ENCODE measurements at regions not wholly inside any gene's neighbourhood (a gene's known extent, or its start where the extent isn't known, plus 50 kb on each side); places are given as distances from the start of the nearest gene placed in this dataset.

DNA sequence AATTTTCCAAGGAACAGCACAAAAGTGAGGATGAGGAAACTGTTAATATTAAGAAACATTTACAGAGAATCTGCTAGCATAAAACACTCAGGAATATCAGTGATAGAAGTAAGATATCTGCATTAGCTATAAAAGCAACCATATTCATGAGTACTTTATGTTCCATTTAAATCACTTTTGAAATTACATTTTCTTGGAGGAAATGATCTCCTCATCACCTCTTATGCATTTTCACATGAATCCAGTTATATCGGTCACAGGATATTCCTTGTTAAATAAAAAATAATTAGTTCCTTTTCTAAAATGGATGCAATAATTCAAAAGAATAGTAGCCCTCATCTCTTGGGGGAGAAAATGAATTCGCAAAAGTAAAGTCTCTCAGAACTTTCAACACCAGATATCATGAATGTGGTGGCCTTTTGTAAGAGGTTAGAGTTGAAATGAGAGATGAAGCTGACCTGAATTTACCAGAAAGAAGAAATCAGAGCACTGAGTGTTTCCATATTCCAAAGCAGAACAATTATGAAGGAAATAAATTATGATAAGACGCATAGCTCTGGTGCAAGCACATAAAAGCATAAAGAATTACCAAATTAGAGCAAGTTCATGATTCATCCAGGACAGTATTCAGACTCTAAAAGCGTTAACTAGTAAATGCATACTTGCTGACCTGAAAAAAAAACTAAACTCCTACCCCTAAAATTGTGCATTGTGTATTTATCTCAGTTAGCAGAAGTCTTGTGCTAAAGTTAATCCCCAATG is 321.9 kb upstream of the CCDC54 start:
- DNase-seq = no peak
- Histone ChIP-seq H2AFZ (ENCODE audit: low read depth) (no peak overlapping the region), H3K27me3 (ENCODE audit: insufficient read depth) (no peaks in the 10 kb centered on the region), H3F3A (replicated peaks; ENCODE audit: insufficient read depth) (no peaks in the 10 kb centered on the region), H4K20me1 (ENCODE audit: insufficient read depth) (no peaks in the 10 kb centered on the region), H3K36me3 (replicated peaks in 1 of 2; ENCODE audit: control insufficient read depth in 1 of 2, insufficient read depth in 2 of 2, low read length in 1 of 2) (no peaks in the 10 kb centered on the region), H3K9me2 (no peaks in the 10 kb centered on the region), H3K9me3 (no peaks in the 10 kb centered on the region), H3K4me3 (ENCODE audit: low read depth in 2 of 2, low read length in 1 of 2) (no peak overlapping the region), H3K79me2 (ENCODE audit: insufficient read depth) (no peaks in the 10 kb centered on the region), H3K4me2 (no peak overlapping the region), H3K27ac (ENCODE audit: low read depth in 2 of 2, low read length in 1 of 2) (no peak overlapping the region), H3K9ac (no peak overlapping the region), H3K4me1 (ENCODE audit: control insufficient read depth in 1 of 2, insufficient read depth in 2 of 2, low read depth in 1 of 2, low read length in 1 of 2) (peaks cover 0 to 11% of the 10 kb centered on the region in 2 experiments; a peak in 1 of 4 replicates)
- ChIA-PET POLR2A (no interaction called here), CTCF (interaction anchor here (3.0 kb wide), 1 partner anchor 9 kb away, joined by 9 read pairs; no protein-coding TSS in a partner anchor)
- WGBS (ENCODE audit: low lambda C conversion rate) = 91% methylated on average over 4 of the region's 4 CpGs
- no peak for TF ChIP-seq FOSL2 (IDR thresholded peaks at IDR 0.05; ENCODE audit: borderline replicate concordance, low read depth)
- no peak for TF ChIP-seq SMC3 (IDR thresholded peaks at IDR 0.05; ENCODE audit: low read depth, low read length)
- TF ChIP-seq FOXJ3 (CRISPR knock-in tag; IDR thresholded peaks at IDR 0.05) = no peak
- TF ChIP-seq, protein P1, sequence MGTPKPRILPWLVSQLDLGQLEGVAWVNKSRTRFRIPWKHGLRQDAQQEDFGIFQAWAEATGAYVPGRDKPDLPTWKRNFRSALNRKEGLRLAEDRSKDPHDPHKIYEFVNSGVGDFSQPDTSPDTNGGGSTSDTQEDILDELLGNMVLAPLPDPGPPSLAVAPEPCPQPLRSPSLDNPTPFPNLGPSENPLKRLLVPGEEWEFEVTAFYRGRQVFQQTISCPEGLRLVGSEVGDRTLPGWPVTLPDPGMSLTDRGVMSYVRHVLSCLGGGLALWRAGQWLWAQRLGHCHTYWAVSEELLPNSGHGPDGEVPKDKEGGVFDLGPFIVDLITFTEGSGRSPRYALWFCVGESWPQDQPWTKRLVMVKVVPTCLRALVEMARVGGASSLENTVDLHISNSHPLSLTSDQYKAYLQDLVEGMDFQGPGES (IDR thresholded peaks at IDR 0.05; ENCODE audit: low read depth, low read length) = no peak
- no peak for TF ChIP-seq SIN3A (IDR thresholded peaks at IDR 0.05; ENCODE audit: borderline replicate concordance, low read depth, low read length)

DNA sequence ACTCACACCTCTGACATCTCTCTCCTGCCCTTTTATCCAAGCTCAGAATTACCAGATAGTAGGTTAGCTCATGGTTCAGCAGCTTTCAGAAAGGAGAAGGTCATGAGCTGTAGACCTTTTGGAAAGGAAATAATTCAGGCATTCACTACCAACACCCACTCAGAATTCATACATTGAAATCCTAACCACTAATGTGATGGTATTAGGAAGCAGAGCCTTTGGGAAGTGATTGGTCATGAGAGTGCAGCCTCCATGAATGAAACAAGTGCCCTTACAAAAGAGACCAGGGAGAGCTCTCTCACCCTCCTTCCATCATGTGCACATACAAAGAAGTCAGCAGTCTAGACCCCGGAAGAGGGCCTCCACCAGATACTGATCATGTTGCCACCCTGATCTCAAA is 315.8 kb upstream of the CCDC54 start:
- no peaks in the 10 kb centered on the region for H3K9me2 ChIP-seq
- peaks cover 9 to 43% of the 10 kb centered on the region in 2 experiments; a peak in 3 of 4 replicates for H3K4me1 ChIP-seq (ENCODE audit: control insufficient read depth in 1 of 2, insufficient read depth in 2 of 2, low read depth in 1 of 2, low read length in 1 of 2)
- no peaks in the 10 kb centered on the region for H3K9me3 ChIP-seq
- H3K36me3 ChIP-seq (replicated peaks in 1 of 2; ENCODE audit: control insufficient read depth in 1 of 2, insufficient read depth in 2 of 2, low read length in 1 of 2) = no peaks in the 10 kb centered on the region
- no peaks in the 10 kb centered on the region for H3K27me3 ChIP-seq (ENCODE audit: insufficient read depth)
- DNase-seq = no peak
- H3K79me2 ChIP-seq (ENCODE audit: insufficient read depth) = no peaks in the 10 kb centered on the region
- H3K9ac ChIP-seq = no peak overlapping the region
- peaks cover 10% of the 10 kb centered on the region for H3F3A ChIP-seq (replicated peaks; ENCODE audit: insufficient read depth)
- H4K20me1 ChIP-seq (ENCODE audit: insufficient read depth) = no peaks in the 10 kb centered on the region
- WGBS (ENCODE audit: low lambda C conversion rate) = 100% methylated on average over 1 of the region's 1 CpG
- H3K27ac ChIP-seq (ENCODE audit: low read depth in 2 of 2, low read length in 1 of 2) = peak overlapping the region in 1 of 2 experiments; percentile 27; a peak in 1 of 4 replicates
- peak overlapping the region; percentile 20; the same call in 1 of the 2 replicates for H3K4me2 ChIP-seq
- peak overlapping the region; percentile 32 for H2AFZ ChIP-seq (ENCODE audit: low read depth)
- no peak overlapping the region for H3K4me3 ChIP-seq (ENCODE audit: low read depth in 2 of 2, low read length in 1 of 2)
- ChIA-PET CTCF (interaction anchor here (0.8 to 1.9 kb wide), 3 partner anchors 9 to 452 kb away, joined by 3 to 8 read pairs (median 4); no protein-coding TSS in a partner anchor), POLR2A (no interaction called here)
- TF ChIP-seq, protein P2, sequence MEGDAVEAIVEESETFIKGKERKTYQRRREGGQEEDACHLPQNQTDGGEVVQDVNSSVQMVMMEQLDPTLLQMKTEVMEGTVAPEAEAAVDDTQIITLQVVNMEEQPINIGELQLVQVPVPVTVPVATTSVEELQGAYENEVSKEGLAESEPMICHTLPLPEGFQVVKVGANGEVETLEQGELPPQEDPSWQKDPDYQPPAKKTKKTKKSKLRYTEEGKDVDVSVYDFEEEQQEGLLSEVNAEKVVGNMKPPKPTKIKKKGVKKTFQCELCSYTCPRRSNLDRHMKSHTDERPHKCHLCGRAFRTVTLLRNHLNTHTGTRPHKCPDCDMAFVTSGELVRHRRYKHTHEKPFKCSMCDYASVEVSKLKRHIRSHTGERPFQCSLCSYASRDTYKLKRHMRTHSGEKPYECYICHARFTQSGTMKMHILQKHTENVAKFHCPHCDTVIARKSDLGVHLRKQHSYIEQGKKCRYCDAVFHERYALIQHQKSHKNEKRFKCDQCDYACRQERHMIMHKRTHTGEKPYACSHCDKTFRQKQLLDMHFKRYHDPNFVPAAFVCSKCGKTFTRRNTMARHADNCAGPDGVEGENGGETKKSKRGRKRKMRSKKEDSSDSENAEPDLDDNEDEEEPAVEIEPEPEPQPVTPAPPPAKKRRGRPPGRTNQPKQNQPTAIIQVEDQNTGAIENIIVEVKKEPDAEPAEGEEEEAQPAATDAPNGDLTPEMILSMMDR (IDR thresholded peaks at IDR 0.05) = no peak
- no peak for TF ChIP-seq TCF12 (IDR thresholded peaks at IDR 0.05)
- no peak for TF ChIP-seq SIN3A (IDR thresholded peaks at IDR 0.05; ENCODE audit: borderline replicate concordance, low read depth, low read length)

All from SK-N-SH (cell line).